ENCODE measurements at regions not wholly inside any gene's neighbourhood (a gene's known extent, or its start where the extent isn't known, plus 50 kb on each side); places are given as distances from the start of the nearest gene placed in this dataset.

- Histone ChIP-seq H3K4me1 (ENCODE audit: control insufficient read depth in 1 of 2, insufficient read depth in 2 of 2, low read length in 2 of 2) (peaks cover 0 to 9% of the 10 kb centered on the region in 2 donors), H3K9me3 (ENCODE audit: control insufficient read depth in 1 of 2, low read length in 2 of 2) (no peaks in the 10 kb centered on the region), H3K27me3 (ENCODE audit: low read depth, low read length) (no peaks in the 10 kb centered on the region), H3K36me3 (ENCODE audit: control insufficient read depth in 1 of 2, insufficient read depth in 2 of 2, low read length in 2 of 2) (no peaks in the 10 kb centered on the region), H3K4me3 (ENCODE audit: low read depth in 1 of 2, low read length in 2 of 2) (no peak overlapping the region), H3K27ac (ENCODE audit: low read length) (no peak overlapping the region)
Measured at GRCh38 chr14:95015046-95015445, 142.3 kb downstream of the DICER1 start.

- H3K4me3 ChIP-seq (ENCODE audit: low read depth in 1 of 2, low read length in 2 of 2) = no peak overlapping the region
- no peak overlapping the region for H3K27ac ChIP-seq (ENCODE audit: low read length)
- H3K9me3 ChIP-seq (ENCODE audit: control insufficient read depth in 1 of 2, low read length in 2 of 2) = no peaks in the 10 kb centered on the region
- no peaks in the 10 kb centered on the region for H3K36me3 ChIP-seq (ENCODE audit: control insufficient read depth in 1 of 2, insufficient read depth in 2 of 2, low read length in 2 of 2)
- no peaks in the 10 kb centered on the region for H3K27me3 ChIP-seq (ENCODE audit: low read depth, low read length)
- H3K4me1 ChIP-seq (ENCODE audit: control insufficient read depth in 1 of 2, insufficient read depth in 2 of 2, low read length in 2 of 2) = peaks cover 0 to 13% of the 10 kb centered on the region in 2 donors
Measured at GRCh38 chr14:95014036-95014435, 143.3 kb downstream of the DICER1 start.

- H3K36me3 ChIP-seq (ENCODE audit: control insufficient read depth in 1 of 2, insufficient read depth in 2 of 2, low read length in 2 of 2) = no peaks in the 10 kb centered on the region
- no peak overlapping the region for H3K27ac ChIP-seq (ENCODE audit: low read length)
- H3K9me3 ChIP-seq (ENCODE audit: control insufficient read depth in 1 of 2, low read length in 2 of 2) = no peaks in the 10 kb centered on the region
- no peaks in the 10 kb centered on the region for H3K27me3 ChIP-seq (ENCODE audit: low read depth, low read length)
- peaks cover 0 to 13% of the 10 kb centered on the region in 2 donors for H3K4me1 ChIP-seq (ENCODE audit: control insufficient read depth in 1 of 2, insufficient read depth in 2 of 2, low read length in 2 of 2)
- H3K4me3 ChIP-seq (ENCODE audit: low read depth in 1 of 2, low read length in 2 of 2) = no peak overlapping the region
Measured at GRCh38 chr14:95011445-95012006, 145.8 kb downstream of the DICER1 start.

DNA sequence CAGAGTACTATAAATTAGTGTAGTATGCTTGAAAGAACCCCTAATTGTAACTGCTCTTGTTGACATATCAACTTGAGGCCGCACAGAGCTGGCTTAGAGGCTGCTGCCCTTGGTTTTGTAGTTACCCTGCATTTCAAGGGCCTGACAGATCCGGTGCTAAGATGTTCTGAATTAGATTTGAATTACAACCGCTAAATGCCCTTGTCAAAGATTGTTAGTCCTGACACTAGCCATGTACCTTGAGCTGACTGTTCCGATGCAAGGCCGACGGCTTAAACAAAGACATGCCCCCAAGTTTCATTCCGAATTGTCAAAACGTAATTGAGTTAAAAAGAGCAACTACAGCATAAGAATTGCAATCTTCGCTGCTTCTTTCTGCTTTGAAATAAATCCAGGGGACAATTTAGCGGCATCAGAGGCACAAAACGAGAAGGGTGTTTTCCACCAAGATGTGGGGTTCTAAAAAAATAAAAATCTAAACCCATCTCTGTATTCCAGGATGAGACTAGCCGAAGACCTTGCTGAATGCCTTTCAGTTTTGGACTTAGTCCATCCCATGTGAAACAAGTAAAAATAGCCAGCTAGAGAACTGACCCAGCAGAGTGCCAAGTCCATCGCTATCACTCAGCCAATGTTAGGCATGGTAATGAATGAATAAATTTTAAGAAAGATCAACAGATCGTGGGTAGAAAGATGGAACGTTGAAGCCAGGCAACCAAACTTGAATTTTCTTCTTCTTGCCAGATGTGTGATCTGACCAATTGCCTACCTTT lies 148.7 kb downstream of the DICER1 start:
- Histone ChIP-seq H3K36me3 (ENCODE audit: control insufficient read depth in 1 of 2, insufficient read depth in 2 of 2, low read length in 2 of 2) (no peaks in the 10 kb centered on the region), H3K27ac (ENCODE audit: low read length) (no peak overlapping the region), H3K9me3 (ENCODE audit: control insufficient read depth in 1 of 2, low read length in 2 of 2) (no peaks in the 10 kb centered on the region), H3K27me3 (ENCODE audit: low read depth, low read length) (no peaks in the 10 kb centered on the region), H3K4me1 (ENCODE audit: control insufficient read depth in 1 of 2, insufficient read depth in 2 of 2, low read length in 2 of 2) (peaks cover 0 to 13% of the 10 kb centered on the region in 2 donors), H3K4me3 (ENCODE audit: low read depth in 1 of 2, low read length in 2 of 2) (no peak overlapping the region)

DNA sequence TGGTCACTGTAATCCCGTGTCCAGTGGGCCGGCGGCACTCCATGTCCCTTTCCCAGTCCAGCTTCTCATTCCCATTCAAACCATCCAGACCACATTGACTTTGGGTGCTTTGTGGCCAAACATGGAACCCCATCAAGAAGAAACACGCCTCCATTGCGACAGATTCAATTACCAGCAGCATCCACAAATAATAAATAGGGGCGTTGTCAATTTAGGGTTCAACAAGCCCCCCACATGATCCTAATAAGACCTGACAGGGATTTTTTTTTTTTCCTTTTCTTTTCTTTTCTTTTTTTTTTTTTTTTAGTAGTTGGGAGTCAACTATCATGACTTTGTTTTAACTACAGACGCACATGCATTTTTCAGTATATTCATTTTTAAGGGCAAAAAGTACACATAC lies 149.4 kb downstream of the DICER1 start:
- Histone ChIP-seq H3K4me3 (ENCODE audit: low read depth in 1 of 2, low read length in 2 of 2) (no peak overlapping the region), H3K36me3 (ENCODE audit: control insufficient read depth in 1 of 2, insufficient read depth in 2 of 2, low read length in 2 of 2) (no peaks in the 10 kb centered on the region), H3K27me3 (ENCODE audit: low read depth, low read length) (no peaks in the 10 kb centered on the region), H3K4me1 (ENCODE audit: control insufficient read depth in 1 of 2, insufficient read depth in 2 of 2, low read length in 2 of 2) (peaks cover 0 to 13% of the 10 kb centered on the region in 2 donors), H3K9me3 (ENCODE audit: control insufficient read depth in 1 of 2, low read length in 2 of 2) (no peaks in the 10 kb centered on the region), H3K27ac (ENCODE audit: low read length) (no peak overlapping the region)

DNA sequence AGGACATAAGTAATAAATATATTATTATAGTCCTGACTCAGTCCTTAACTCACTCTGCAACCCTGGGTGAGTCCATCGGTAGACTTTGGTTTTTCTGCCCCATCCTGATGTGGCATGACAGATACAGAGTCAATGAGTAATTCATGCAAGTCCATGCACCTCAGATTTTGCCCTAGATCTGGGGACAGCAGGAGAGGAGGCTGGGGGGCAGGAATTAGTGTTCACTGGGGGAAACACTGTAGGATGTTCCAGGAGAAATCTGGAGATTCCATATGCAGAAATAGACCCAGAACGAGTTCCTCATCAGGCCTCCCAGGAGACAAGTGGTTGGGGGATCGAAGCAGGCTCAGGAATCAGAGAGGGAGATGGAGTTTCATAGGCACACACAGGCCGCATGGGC lies 150.8 kb downstream of the DICER1 start:
- H3K36me3 ChIP-seq (ENCODE audit: control insufficient read depth in 1 of 2, insufficient read depth in 2 of 2, low read length in 2 of 2) = no peaks in the 10 kb centered on the region
- H3K27ac ChIP-seq (ENCODE audit: low read length) = no peak overlapping the region
- H3K4me1 ChIP-seq (ENCODE audit: control insufficient read depth in 1 of 2, insufficient read depth in 2 of 2, low read length in 2 of 2) = peaks cover 0 to 13% of the 10 kb centered on the region in 2 donors
- H3K27me3 ChIP-seq (ENCODE audit: low read depth, low read length) = no peaks in the 10 kb centered on the region
- H3K4me3 ChIP-seq (ENCODE audit: low read depth in 1 of 2, low read length in 2 of 2) = no peak overlapping the region
- no peaks in the 10 kb centered on the region for H3K9me3 ChIP-seq (ENCODE audit: control insufficient read depth in 1 of 2, low read length in 2 of 2)

DNA sequence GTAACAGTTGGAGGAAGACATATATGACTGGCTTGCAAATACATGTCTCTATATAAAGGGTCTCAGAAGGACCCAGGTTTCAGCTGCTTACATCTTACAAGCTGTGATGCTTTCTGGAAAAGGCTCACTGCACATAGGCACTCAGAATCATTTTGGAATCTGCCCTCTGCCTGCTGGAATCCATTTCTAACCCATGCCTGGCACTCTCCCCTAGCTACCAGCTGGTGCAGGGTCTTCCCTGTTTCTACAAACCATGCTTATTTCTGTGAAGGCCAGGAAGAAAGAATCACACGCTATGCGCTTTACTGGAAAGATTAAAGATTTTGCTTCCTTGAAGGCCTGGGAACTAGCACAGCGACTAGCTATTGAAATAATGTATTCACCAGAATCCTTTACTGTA lies 151.3 kb downstream of the DICER1 start:
- Histone ChIP-seq H3K9me3 (ENCODE audit: control insufficient read depth in 1 of 2, low read length in 2 of 2) (no peaks in the 10 kb centered on the region), H3K27ac (ENCODE audit: low read length) (no peak overlapping the region), H3K4me1 (ENCODE audit: control insufficient read depth in 1 of 2, insufficient read depth in 2 of 2, low read length in 2 of 2) (peaks cover 0 to 13% of the 10 kb centered on the region in 2 donors), H3K4me3 (ENCODE audit: low read depth in 1 of 2, low read length in 2 of 2) (no peak overlapping the region), H3K36me3 (ENCODE audit: control insufficient read depth in 1 of 2, insufficient read depth in 2 of 2, low read length in 2 of 2) (no peaks in the 10 kb centered on the region), H3K27me3 (ENCODE audit: low read depth, low read length) (no peaks in the 10 kb centered on the region)

GRCh38 chr14:95003099-95003960 lies 154.0 kb downstream of the DICER1 start:
- H3K4me1 ChIP-seq (ENCODE audit: control insufficient read depth in 1 of 2, insufficient read depth in 2 of 2, low read length in 2 of 2) = no peaks in the 10 kb centered on the region
- H3K27me3 ChIP-seq (ENCODE audit: low read depth, low read length) = no peaks in the 10 kb centered on the region
- no peaks in the 10 kb centered on the region for H3K9me3 ChIP-seq (ENCODE audit: control insufficient read depth in 1 of 2, low read length in 2 of 2)
- no peak overlapping the region for H3K27ac ChIP-seq (ENCODE audit: low read length)
- H3K36me3 ChIP-seq (ENCODE audit: control insufficient read depth in 1 of 2, insufficient read depth in 2 of 2, low read length in 2 of 2) = no peaks in the 10 kb centered on the region
- H3K4me3 ChIP-seq (ENCODE audit: low read depth in 1 of 2, low read length in 2 of 2) = no peak overlapping the region

DNA sequence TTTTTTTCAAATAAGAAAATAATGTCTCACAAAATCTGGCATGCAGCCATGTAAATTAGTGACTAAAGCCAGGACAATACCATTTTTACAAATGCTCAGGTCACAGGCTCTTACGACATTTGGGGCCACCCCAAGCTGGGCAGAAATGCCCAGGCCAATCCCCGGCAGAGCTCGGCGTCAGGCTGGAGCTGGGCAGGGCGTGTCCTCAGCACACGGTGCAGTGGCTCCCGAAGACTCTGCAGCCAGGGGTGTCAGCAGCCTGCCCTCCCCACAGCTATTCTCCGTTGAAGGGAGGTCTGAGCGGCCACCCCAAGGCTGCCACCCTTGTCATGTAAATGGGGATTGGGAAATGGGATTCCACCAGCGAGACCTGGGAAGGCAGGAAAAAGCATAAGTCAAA lies 158.6 kb downstream of the DICER1 start:
- no peaks in the 10 kb centered on the region for H3K9me3 ChIP-seq (ENCODE audit: control insufficient read depth in 1 of 2, low read length in 2 of 2)
- H3K4me3 ChIP-seq (ENCODE audit: low read depth in 1 of 2, low read length in 2 of 2) = no peak overlapping the region
- no peaks in the 10 kb centered on the region for H3K27me3 ChIP-seq (ENCODE audit: low read depth, low read length)
- H3K36me3 ChIP-seq (ENCODE audit: control insufficient read depth in 1 of 2, insufficient read depth in 2 of 2, low read length in 2 of 2) = no peaks in the 10 kb centered on the region
- H3K4me1 ChIP-seq (ENCODE audit: control insufficient read depth in 1 of 2, insufficient read depth in 2 of 2, low read length in 2 of 2) = no peaks in the 10 kb centered on the region
- H3K27ac ChIP-seq (ENCODE audit: low read length) = no peak overlapping the region

DNA sequence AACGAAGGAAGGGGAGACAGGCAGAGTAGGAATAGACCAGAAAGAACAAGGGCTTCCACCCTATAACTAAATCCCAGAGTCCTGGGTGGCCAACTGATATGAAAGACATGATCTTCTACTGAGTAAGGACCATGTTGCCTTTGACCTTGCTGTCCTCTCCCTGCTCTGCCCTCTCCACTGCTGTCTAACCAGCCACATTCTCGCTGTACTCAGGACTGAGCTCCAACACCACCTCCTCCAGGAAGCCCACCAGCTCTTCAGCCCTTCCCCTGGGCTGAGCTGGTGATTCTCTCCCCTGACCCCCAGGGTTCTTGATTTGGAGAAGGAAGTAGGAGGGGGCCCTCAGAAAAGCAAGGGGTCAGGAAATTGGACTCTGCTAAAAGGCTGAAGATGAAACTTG lies 159.2 kb downstream of the DICER1 start:
- no peak overlapping the region for H3K4me3 ChIP-seq (ENCODE audit: low read depth in 1 of 2, low read length in 2 of 2)
- H3K27me3 ChIP-seq (ENCODE audit: low read depth, low read length) = no peaks in the 10 kb centered on the region
- no peaks in the 10 kb centered on the region for H3K9me3 ChIP-seq (ENCODE audit: control insufficient read depth in 1 of 2, low read length in 2 of 2)
- H3K27ac ChIP-seq (ENCODE audit: low read length) = no peak overlapping the region
- no peaks in the 10 kb centered on the region for H3K4me1 ChIP-seq (ENCODE audit: control insufficient read depth in 1 of 2, insufficient read depth in 2 of 2, low read length in 2 of 2)
- no peaks in the 10 kb centered on the region for H3K36me3 ChIP-seq (ENCODE audit: control insufficient read depth in 1 of 2, insufficient read depth in 2 of 2, low read length in 2 of 2)

DNA sequence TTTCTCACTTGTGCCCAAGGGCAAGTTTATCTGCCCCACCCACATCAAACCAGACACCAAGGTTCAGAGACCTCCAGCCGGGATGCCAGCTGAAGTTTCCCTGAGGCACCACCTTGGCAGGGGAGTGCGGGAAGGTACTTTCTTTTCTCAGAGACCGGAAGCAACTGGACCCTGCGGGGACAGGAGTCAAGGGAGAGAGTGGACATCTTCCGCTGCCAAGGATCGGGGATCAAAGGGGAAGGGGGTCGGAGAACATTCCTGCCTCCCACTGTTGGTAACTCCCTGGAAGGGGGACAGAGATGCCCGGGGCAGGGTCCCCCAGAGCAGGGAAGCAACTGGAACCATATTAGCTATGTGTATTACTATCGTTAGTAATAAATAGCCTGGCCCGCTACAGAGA lies 161.8 kb downstream of the DICER1 start:
- Histone ChIP-seq H3K4me1 (ENCODE audit: control insufficient read depth in 1 of 2, insufficient read depth in 2 of 2, low read length in 2 of 2) (no peaks in the 10 kb centered on the region), H3K9me3 (ENCODE audit: control insufficient read depth in 1 of 2, low read length in 2 of 2) (no peaks in the 10 kb centered on the region)

More for the DNA sequence above, 161.8 kb downstream of the DICER1 start:
- Histone ChIP-seq H3K36me3 (ENCODE audit: control insufficient read depth in 1 of 2, insufficient read depth in 2 of 2, low read length in 2 of 2) (no peaks in the 10 kb centered on the region), H3K27ac (ENCODE audit: low read length) (no peak overlapping the region), H3K4me3 (ENCODE audit: low read depth in 1 of 2, low read length in 2 of 2) (no peak overlapping the region), H3K27me3 (ENCODE audit: low read depth, low read length) (no peaks in the 10 kb centered on the region)
